ENCODE measurements at regions not wholly inside any gene's neighbourhood (a gene's known extent, or its start where the extent isn't known, plus 50 kb on each side); places are given as distances from the start of the nearest gene placed in this dataset.

- no peaks in the 10 kb centered on the region for H3F3A ChIP-seq (ENCODE audit: insufficient read depth, low read length, poor library complexity, severe bottlenecking)
- no peak overlapping the region for H3K4me2 ChIP-seq (ENCODE audit: low read length)
- no peaks in the 10 kb centered on the region for H4K20me1 ChIP-seq (ENCODE audit: insufficient read depth)
- no peaks in the 10 kb centered on the region for H3K79me2 ChIP-seq (replicated peaks; ENCODE audit: insufficient read depth, low read length)
- H3K27ac ChIP-seq (ENCODE audit: low read length): no peak overlapping the region
- H3K27me3 ChIP-seq (ENCODE audit: insufficient read depth, low read depth, low read length): no peaks in the 10 kb centered on the region
- no peak for TF ChIP-seq MXI1 (conservative IDR thresholded peaks at IDR 0.05; ENCODE audit: poor library complexity, severe bottlenecking)
- TF ChIP-seq RAD21 (conservative IDR thresholded peaks at IDR 0.05): no peak
- TF ChIP-seq REST (IDR thresholded peaks at IDR 0.05; ENCODE audit: borderline replicate concordance): no peak
- TF ChIP-seq, protein P1, sequence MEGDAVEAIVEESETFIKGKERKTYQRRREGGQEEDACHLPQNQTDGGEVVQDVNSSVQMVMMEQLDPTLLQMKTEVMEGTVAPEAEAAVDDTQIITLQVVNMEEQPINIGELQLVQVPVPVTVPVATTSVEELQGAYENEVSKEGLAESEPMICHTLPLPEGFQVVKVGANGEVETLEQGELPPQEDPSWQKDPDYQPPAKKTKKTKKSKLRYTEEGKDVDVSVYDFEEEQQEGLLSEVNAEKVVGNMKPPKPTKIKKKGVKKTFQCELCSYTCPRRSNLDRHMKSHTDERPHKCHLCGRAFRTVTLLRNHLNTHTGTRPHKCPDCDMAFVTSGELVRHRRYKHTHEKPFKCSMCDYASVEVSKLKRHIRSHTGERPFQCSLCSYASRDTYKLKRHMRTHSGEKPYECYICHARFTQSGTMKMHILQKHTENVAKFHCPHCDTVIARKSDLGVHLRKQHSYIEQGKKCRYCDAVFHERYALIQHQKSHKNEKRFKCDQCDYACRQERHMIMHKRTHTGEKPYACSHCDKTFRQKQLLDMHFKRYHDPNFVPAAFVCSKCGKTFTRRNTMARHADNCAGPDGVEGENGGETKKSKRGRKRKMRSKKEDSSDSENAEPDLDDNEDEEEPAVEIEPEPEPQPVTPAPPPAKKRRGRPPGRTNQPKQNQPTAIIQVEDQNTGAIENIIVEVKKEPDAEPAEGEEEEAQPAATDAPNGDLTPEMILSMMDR (IDR thresholded peaks at IDR 0.05; ENCODE audit: poor library complexity, severe bottlenecking): no peak
- TF ChIP-seq TAF1 (IDR thresholded peaks at IDR 0.05; ENCODE audit: low read depth): no peak
- no peak for TF ChIP-seq SMC3 (conservative IDR thresholded peaks at IDR 0.05; ENCODE audit: poor library complexity)
- no peak for TF ChIP-seq EP300 (conservative IDR thresholded peaks at IDR 0.05; ENCODE audit: poor library complexity, severe bottlenecking)
- TF ChIP-seq EZH2 (IDR thresholded peaks at IDR 0.05; ENCODE audit: borderline replicate concordance, insufficient read depth, low read length, poor library complexity, severe bottlenecking): no peak
- TF ChIP-seq POLR2AphosphoS5 (IDR thresholded peaks at IDR 0.05): no peak
- no peak overlapping the region for H3K9ac ChIP-seq (ENCODE audit: low read length)
- H3K4me3 ChIP-seq (ENCODE audit: low read length): no peak overlapping the region
- H3K9me3 ChIP-seq (ENCODE audit: low read length): no peaks in the 10 kb centered on the region
- no peaks in the 10 kb centered on the region for H3K36me3 ChIP-seq (ENCODE audit: insufficient read depth, low read length)
- H2AFZ ChIP-seq (ENCODE audit: low read depth, low read length): no peak overlapping the region
- H3K9me2 ChIP-seq (ENCODE audit: insufficient read depth, low read length): no peaks in the 10 kb centered on the region
These were observed 131.2 kb downstream of the HS3ST3B1 start for GRCh38 chr17:14432079-14432478.

DNA sequence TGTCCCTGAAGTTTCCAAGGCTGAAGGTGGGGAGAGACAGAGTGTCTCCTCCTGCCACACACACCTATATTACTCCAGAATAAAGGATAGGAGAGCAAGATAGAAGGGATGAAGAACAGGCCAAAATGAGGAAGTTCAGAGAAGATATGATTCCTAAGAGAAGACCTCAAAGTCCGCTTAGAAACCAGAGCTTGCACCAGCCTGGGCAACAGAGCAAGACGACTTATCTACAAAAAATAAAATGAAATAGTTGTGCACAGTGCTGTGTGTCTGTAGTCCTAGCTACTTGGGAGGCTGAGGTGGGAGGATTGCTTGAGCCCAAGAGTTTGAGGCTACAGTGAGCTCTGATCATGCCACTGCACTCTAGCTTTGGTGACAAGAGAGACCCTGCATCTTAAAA, 128.2 kb downstream of the HS3ST3B1 start:
- Histone ChIP-seq H3K9ac (ENCODE audit: low read length) (no peak overlapping the region), H3K9me2 (ENCODE audit: insufficient read depth, low read length) (no peaks in the 10 kb centered on the region), H4K20me1 (ENCODE audit: insufficient read depth) (no peaks in the 10 kb centered on the region), H3K27ac (ENCODE audit: low read length) (no peak overlapping the region), H3K79me2 (replicated peaks; ENCODE audit: insufficient read depth, low read length) (no peaks in the 10 kb centered on the region), H3K27me3 (ENCODE audit: insufficient read depth, low read depth, low read length) (no peaks in the 10 kb centered on the region), H3K4me3 (ENCODE audit: low read length) (no peak overlapping the region), H3K9me3 (ENCODE audit: low read length) (no peaks in the 10 kb centered on the region), H3F3A (ENCODE audit: insufficient read depth, low read length, poor library complexity, severe bottlenecking) (no peaks in the 10 kb centered on the region), H2AFZ (ENCODE audit: low read depth, low read length) (no peak overlapping the region), H3K36me3 (ENCODE audit: insufficient read depth, low read length) (no peaks in the 10 kb centered on the region), H3K4me2 (ENCODE audit: low read length) (no peak overlapping the region)
- TF ChIP-seq, protein P1 (IDR thresholded peaks at IDR 0.05; ENCODE audit: poor library complexity, severe bottlenecking): no peak
- no peak for TF ChIP-seq RAD21 (conservative IDR thresholded peaks at IDR 0.05)
- no peak for TF ChIP-seq TAF1 (IDR thresholded peaks at IDR 0.05; ENCODE audit: low read depth)
- TF ChIP-seq POLR2AphosphoS5 (IDR thresholded peaks at IDR 0.05): no peak
- no peak for TF ChIP-seq EP300 (conservative IDR thresholded peaks at IDR 0.05; ENCODE audit: poor library complexity, severe bottlenecking)
- TF ChIP-seq EZH2 (IDR thresholded peaks at IDR 0.05; ENCODE audit: borderline replicate concordance, insufficient read depth, low read length, poor library complexity, severe bottlenecking): no peak
- no peak for TF ChIP-seq REST (IDR thresholded peaks at IDR 0.05; ENCODE audit: borderline replicate concordance)
- TF ChIP-seq SMC3 (conservative IDR thresholded peaks at IDR 0.05; ENCODE audit: poor library complexity): no peak
- no peak for TF ChIP-seq MXI1 (conservative IDR thresholded peaks at IDR 0.05; ENCODE audit: poor library complexity, severe bottlenecking)

Measured in neural cell (in vitro differentiated cells).